ENCODE measurements at regions not wholly inside any gene's neighbourhood (a gene's known extent, or its start where the extent isn't known, plus 50 kb on each side); places are given as distances from the start of the nearest gene placed in this dataset.

DNA sequence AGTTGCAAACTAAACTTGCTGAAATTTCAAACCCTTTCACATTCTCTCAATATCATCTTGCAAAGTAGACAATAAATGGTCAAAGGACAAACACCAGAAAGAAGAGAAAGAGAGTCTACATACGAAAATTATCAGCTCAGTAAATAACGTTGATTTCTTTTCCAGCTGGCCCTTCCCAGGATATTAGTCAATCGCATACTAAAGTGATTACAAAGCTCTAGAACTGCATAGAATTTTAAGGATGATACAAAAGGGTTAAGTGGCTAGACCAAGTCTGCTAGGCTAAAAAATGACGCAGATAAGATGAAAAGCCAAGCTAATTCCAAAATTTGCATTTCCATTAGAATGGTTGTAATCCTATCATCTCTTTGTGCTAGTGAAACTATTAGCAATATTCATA lies 405.7 kb downstream of the FBXO15 start:
- TF ChIP-seq, protein P1, sequence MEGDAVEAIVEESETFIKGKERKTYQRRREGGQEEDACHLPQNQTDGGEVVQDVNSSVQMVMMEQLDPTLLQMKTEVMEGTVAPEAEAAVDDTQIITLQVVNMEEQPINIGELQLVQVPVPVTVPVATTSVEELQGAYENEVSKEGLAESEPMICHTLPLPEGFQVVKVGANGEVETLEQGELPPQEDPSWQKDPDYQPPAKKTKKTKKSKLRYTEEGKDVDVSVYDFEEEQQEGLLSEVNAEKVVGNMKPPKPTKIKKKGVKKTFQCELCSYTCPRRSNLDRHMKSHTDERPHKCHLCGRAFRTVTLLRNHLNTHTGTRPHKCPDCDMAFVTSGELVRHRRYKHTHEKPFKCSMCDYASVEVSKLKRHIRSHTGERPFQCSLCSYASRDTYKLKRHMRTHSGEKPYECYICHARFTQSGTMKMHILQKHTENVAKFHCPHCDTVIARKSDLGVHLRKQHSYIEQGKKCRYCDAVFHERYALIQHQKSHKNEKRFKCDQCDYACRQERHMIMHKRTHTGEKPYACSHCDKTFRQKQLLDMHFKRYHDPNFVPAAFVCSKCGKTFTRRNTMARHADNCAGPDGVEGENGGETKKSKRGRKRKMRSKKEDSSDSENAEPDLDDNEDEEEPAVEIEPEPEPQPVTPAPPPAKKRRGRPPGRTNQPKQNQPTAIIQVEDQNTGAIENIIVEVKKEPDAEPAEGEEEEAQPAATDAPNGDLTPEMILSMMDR (IDR thresholded peaks at IDR 0.05) = no peak
- no peak for TF ChIP-seq POLR2A (IDR thresholded peaks at IDR 0.05)
